ENCODE measurements at regions not wholly inside any gene's neighbourhood (a gene's known extent, or its start where the extent isn't known, plus 50 kb on each side); places are given as distances from the start of the nearest gene placed in this dataset.
A peak's percentile ranks its signal among the peaks of the same experiment; 100 is the strongest.

DNA sequence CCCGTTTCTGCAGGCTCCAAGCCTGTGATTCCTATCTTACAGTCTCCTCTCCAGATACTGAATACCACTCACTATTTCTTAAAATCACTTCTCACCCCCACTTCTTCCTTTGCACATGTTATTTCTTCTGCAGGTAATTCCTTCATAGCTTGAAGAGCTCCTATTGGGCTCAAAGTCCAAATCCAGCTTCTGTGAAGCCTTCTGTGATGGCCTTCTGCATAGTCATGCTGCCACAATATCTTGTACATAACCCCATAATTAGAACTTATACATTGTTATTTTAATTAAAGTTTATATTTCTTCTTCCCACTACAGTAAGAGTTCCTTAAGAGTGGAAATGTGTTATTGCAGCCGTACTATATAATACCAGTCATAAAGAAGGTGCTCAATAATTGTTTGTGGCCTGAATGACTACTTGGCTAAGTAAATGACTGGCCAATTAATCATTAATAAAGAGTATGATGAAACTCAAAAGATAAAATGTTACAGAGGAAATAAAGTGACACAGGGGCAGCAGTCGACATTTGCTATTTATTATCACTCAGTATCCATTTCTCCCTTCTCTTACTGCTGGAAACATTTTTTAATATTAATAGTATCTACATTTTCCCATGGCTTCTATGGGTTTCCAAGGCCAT lies 886.6 kb downstream of the TTLL7 start:
- no peak overlapping the region for H3K4ac ChIP-seq (ENCODE audit: low read length)
- H2AK5ac ChIP-seq (ENCODE audit: low read depth, low read length), result no peak overlapping the region
- no peak overlapping the region for H3K23ac ChIP-seq (ENCODE audit: low read depth, low read length, poor library complexity)
- H3K27me3 ChIP-seq (ENCODE audit: control insufficient read depth in 3 of 3, insufficient read depth in 3 of 3, low read depth in 1 of 3, low read length in 3 of 3), result no peaks in the 10 kb centered on the region
- no peak overlapping the region for H3K9ac ChIP-seq (ENCODE audit: low read depth, low read length, poor library complexity)
- no peak overlapping the region for H3K27ac ChIP-seq (replicated peaks; ENCODE audit: low read length)
- no peaks in the 10 kb centered on the region for H3K36me3 ChIP-seq (replicated peaks in 1 of 2; ENCODE audit: control insufficient read depth in 2 of 2, insufficient read depth in 2 of 2, low read length in 2 of 2)
- peaks cover 0 to 2% of the 10 kb centered on the region in 2 donors for H3K9me3 ChIP-seq (replicated peaks in 1 of 2; ENCODE audit: control insufficient read depth in 2 of 2, insufficient read depth in 1 of 2, low read depth in 1 of 2, low read length in 2 of 2)
- no peak overlapping the region for H3K18ac ChIP-seq (ENCODE audit: low read length)
- H3K4me3 ChIP-seq (ENCODE audit: low read length in 2 of 2), result no peak overlapping the region
- H3K4me2 ChIP-seq (ENCODE audit: insufficient read depth, low read length, poor library complexity, severe bottlenecking), result no peak overlapping the region
- no peak overlapping the region for H2BK12ac ChIP-seq (ENCODE audit: low read length)
- no peak for DNase-seq (ENCODE audit: low spot score)
- H3K79me1 ChIP-seq (ENCODE audit: low read depth, low read length), result no peaks in the 10 kb centered on the region
- no peak overlapping the region for H4K91ac ChIP-seq (ENCODE audit: low read depth, low read length, poor library complexity)
- peak overlapping the region; percentile 71 for H2AFZ ChIP-seq (ENCODE audit: low read length)
- H2BK5ac ChIP-seq (ENCODE audit: low read length), result no peak overlapping the region
- no peak overlapping the region for H3K14ac ChIP-seq (ENCODE audit: low read length)
- H2BK120ac ChIP-seq (ENCODE audit: low read depth, low read length), result no peak overlapping the region
- no peak overlapping the region for H4K8ac ChIP-seq (ENCODE audit: low read depth, low read length)
- H2BK15ac ChIP-seq (ENCODE audit: low read length), result no peak overlapping the region
- WGBS, 2 donors (ENCODE audit: extremely low coverage in 2 of 2, insufficient read length in 2 of 2, insufficient replicate concordance in 1 of 2), result no CpG with 5 or more reads among the region's 3 CpGs
- no peaks in the 10 kb centered on the region for H3K4me1 ChIP-seq (ENCODE audit: control insufficient read depth in 2 of 2, insufficient read depth in 1 of 2, low read depth in 1 of 2, low read length in 2 of 2)

DNA sequence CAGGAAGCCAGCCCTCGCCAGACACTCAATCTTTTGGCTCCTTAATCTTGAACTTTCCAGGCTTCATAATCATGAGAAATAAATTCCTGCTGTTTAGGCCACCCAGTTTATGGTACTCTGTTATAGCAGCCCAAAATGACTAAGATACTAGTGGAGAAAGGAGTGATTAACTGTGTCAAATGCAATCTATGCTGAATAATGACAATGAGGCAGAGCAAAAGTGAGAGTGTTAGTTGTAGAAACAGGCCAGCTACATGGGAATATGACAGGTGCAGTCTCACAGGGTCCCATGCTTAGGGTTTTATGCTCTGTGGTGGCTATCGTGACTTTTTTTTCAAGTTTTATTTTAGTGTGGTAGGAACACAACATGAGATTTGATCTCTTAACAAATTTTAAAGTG lies 888.8 kb downstream of the TTLL7 start:
- Histone ChIP-seq H3K27me3 (ENCODE audit: control insufficient read depth in 3 of 3, insufficient read depth in 3 of 3, low read depth in 1 of 3, low read length in 3 of 3) (no peaks in the 10 kb centered on the region), H3K36me3 (replicated peaks in 1 of 2; ENCODE audit: control insufficient read depth in 2 of 2, insufficient read depth in 2 of 2, low read length in 2 of 2) (no peaks in the 10 kb centered on the region), H2BK12ac (ENCODE audit: low read length) (no peak overlapping the region), H3K14ac (ENCODE audit: low read length) (no peak overlapping the region), H2AK5ac (ENCODE audit: low read depth, low read length) (no peak overlapping the region), H2BK15ac (ENCODE audit: low read length) (no peak overlapping the region), H3K18ac (ENCODE audit: low read length) (no peak overlapping the region), H3K23ac (ENCODE audit: low read depth, low read length, poor library complexity) (no peak overlapping the region), H3K4me2 (ENCODE audit: insufficient read depth, low read length, poor library complexity, severe bottlenecking) (no peak overlapping the region), H2BK120ac (ENCODE audit: low read depth, low read length) (no peak overlapping the region), H2BK5ac (ENCODE audit: low read length) (no peak overlapping the region), H3K4ac (ENCODE audit: low read length) (no peak overlapping the region), H3K79me1 (ENCODE audit: low read depth, low read length) (no peaks in the 10 kb centered on the region), H4K8ac (ENCODE audit: low read depth, low read length) (no peak overlapping the region), H3K4me3 (ENCODE audit: low read length in 2 of 2) (no peak overlapping the region), H3K9ac (ENCODE audit: low read depth, low read length, poor library complexity) (no peak overlapping the region), H3K27ac (replicated peaks; ENCODE audit: low read length) (no peak overlapping the region), H3K4me1 (ENCODE audit: control insufficient read depth in 2 of 2, insufficient read depth in 1 of 2, low read depth in 1 of 2, low read length in 2 of 2) (no peaks in the 10 kb centered on the region), H3K9me3 (replicated peaks in 1 of 2; ENCODE audit: control insufficient read depth in 2 of 2, insufficient read depth in 1 of 2, low read depth in 1 of 2, low read length in 2 of 2) (peaks cover 0 to 2% of the 10 kb centered on the region in 2 donors), H2AFZ (ENCODE audit: low read length) (no peak overlapping the region), H4K91ac (ENCODE audit: low read depth, low read length, poor library complexity) (no peak overlapping the region)
- DNase-seq (ENCODE audit: low spot score), result no peak
- no CpG with 5 or more reads among the region's 2 CpGs for WGBS, 2 donors (ENCODE audit: extremely low coverage in 2 of 2, insufficient read length in 2 of 2, insufficient replicate concordance in 1 of 2)

DNA sequence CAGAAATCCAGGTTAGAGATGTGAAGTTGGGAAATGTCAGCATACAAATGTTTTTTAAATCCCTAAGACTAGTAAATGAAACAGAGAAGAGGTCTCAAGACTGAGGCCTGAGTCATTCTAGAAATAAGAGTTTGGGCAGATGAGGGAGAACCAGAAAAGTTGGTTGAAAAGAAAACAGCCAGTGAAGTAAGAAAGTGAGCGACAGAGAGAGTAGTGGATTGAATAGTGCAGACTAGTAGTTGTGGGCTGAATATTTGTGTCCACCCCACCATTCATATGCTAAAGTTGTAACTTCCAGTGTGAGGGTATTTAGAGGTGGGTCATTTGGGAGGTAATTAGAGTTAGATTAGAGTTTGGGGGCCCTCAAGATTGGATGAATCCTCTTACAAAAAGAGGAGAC lies 889.2 kb downstream of the TTLL7 start:
- no peak overlapping the region for H2BK15ac ChIP-seq (ENCODE audit: low read length)
- H3K4me2 ChIP-seq (ENCODE audit: insufficient read depth, low read length, poor library complexity, severe bottlenecking), result no peak overlapping the region
- no peak overlapping the region for H3K4me3 ChIP-seq (ENCODE audit: low read length in 2 of 2)
- no CpG with 5 or more reads among the region's 1 CpG for WGBS, 2 donors (ENCODE audit: extremely low coverage in 2 of 2, insufficient read length in 2 of 2, insufficient replicate concordance in 1 of 2)
- H3K4ac ChIP-seq (ENCODE audit: low read length), result no peak overlapping the region
- no peaks in the 10 kb centered on the region for H3K4me1 ChIP-seq (ENCODE audit: control insufficient read depth in 2 of 2, insufficient read depth in 1 of 2, low read depth in 1 of 2, low read length in 2 of 2)
- H2BK12ac ChIP-seq (ENCODE audit: low read length), result no peak overlapping the region
- H3K14ac ChIP-seq (ENCODE audit: low read length), result no peak overlapping the region
- no peak overlapping the region for H2AFZ ChIP-seq (ENCODE audit: low read length)
- no peak overlapping the region for H2BK120ac ChIP-seq (ENCODE audit: low read depth, low read length)
- no peaks in the 10 kb centered on the region for H3K79me1 ChIP-seq (ENCODE audit: low read depth, low read length)
- DNase-seq (ENCODE audit: low spot score), result no peak
- H3K9me3 ChIP-seq (replicated peaks in 1 of 2; ENCODE audit: control insufficient read depth in 2 of 2, insufficient read depth in 1 of 2, low read depth in 1 of 2, low read length in 2 of 2), result peaks cover 0 to 2% of the 10 kb centered on the region in 2 donors
- H3K9ac ChIP-seq (ENCODE audit: low read depth, low read length, poor library complexity), result no peak overlapping the region
- H3K18ac ChIP-seq (ENCODE audit: low read length), result no peak overlapping the region
- H3K27me3 ChIP-seq (ENCODE audit: control insufficient read depth in 3 of 3, insufficient read depth in 3 of 3, low read depth in 1 of 3, low read length in 3 of 3), result no peaks in the 10 kb centered on the region
- H3K23ac ChIP-seq (ENCODE audit: low read depth, low read length, poor library complexity), result no peak overlapping the region
- no peak overlapping the region for H4K91ac ChIP-seq (ENCODE audit: low read depth, low read length, poor library complexity)
- no peaks in the 10 kb centered on the region for H3K36me3 ChIP-seq (replicated peaks in 1 of 2; ENCODE audit: control insufficient read depth in 2 of 2, insufficient read depth in 2 of 2, low read length in 2 of 2)
- H2BK5ac ChIP-seq (ENCODE audit: low read length), result no peak overlapping the region
- H2AK5ac ChIP-seq (ENCODE audit: low read depth, low read length), result no peak overlapping the region
- no peak overlapping the region for H3K27ac ChIP-seq (replicated peaks; ENCODE audit: low read length)
- no peak overlapping the region for H4K8ac ChIP-seq (ENCODE audit: low read depth, low read length)

DNA sequence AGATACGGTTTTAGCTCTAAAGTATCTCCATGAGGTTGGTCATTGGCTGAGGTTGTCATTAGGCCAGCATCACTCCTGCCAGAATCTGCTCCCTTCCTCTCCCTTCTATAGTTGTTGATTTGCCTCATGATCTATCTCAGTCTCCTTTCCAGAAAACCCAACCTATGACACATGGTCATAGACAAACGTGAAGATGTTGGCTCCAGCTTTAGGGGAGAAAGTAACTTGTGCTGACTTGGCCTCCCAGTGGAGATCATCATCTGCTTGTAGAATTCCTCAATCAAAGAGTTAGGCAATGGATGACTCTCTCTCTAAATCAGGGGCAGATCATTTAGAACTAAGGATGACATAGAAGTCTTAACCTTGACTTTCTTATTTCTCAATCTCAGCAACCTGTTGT lies 894.4 kb downstream of the TTLL7 start:
- H3K9me3 ChIP-seq (replicated peaks in 1 of 2; ENCODE audit: control insufficient read depth in 2 of 2, insufficient read depth in 1 of 2, low read depth in 1 of 2, low read length in 2 of 2), result no peaks in the 10 kb centered on the region
- H3K36me3 ChIP-seq (replicated peaks in 1 of 2; ENCODE audit: control insufficient read depth in 2 of 2, insufficient read depth in 2 of 2, low read length in 2 of 2), result no peaks in the 10 kb centered on the region
- WGBS, 2 donors (ENCODE audit: extremely low coverage in 2 of 2, insufficient read length in 2 of 2, insufficient replicate concordance in 1 of 2), result no CpG with 5 or more reads among the region's 2 CpGs
- no peak overlapping the region for H2BK5ac ChIP-seq (ENCODE audit: low read length)
- H2BK12ac ChIP-seq (ENCODE audit: low read length), result no peak overlapping the region
- no peak overlapping the region for H3K4me2 ChIP-seq (ENCODE audit: insufficient read depth, low read length, poor library complexity, severe bottlenecking)
- no peak overlapping the region for H3K9ac ChIP-seq (ENCODE audit: low read depth, low read length, poor library complexity)
- no peak overlapping the region for H3K27ac ChIP-seq (replicated peaks; ENCODE audit: low read length)
- no peak overlapping the region for H3K14ac ChIP-seq (ENCODE audit: low read length)
- H3K18ac ChIP-seq (ENCODE audit: low read length), result no peak overlapping the region
- no peak overlapping the region for H4K8ac ChIP-seq (ENCODE audit: low read depth, low read length)
- H3K27me3 ChIP-seq (ENCODE audit: control insufficient read depth in 3 of 3, insufficient read depth in 3 of 3, low read depth in 1 of 3, low read length in 3 of 3), result no peaks in the 10 kb centered on the region
- H2BK15ac ChIP-seq (ENCODE audit: low read length), result no peak overlapping the region
- no peaks in the 10 kb centered on the region for H3K79me1 ChIP-seq (ENCODE audit: low read depth, low read length)
- no peak overlapping the region for H3K4me3 ChIP-seq (ENCODE audit: low read length in 2 of 2)
- H3K23ac ChIP-seq (ENCODE audit: low read depth, low read length, poor library complexity), result no peak overlapping the region
- H2AFZ ChIP-seq (ENCODE audit: low read length), result no peak overlapping the region
- H4K91ac ChIP-seq (ENCODE audit: low read depth, low read length, poor library complexity), result no peak overlapping the region
- no peak for DNase-seq (ENCODE audit: low spot score)
- no peak overlapping the region for H2BK120ac ChIP-seq (ENCODE audit: low read depth, low read length)
- no peak overlapping the region for H3K4ac ChIP-seq (ENCODE audit: low read length)
- no peak overlapping the region for H2AK5ac ChIP-seq (ENCODE audit: low read depth, low read length)
- H3K4me1 ChIP-seq (ENCODE audit: control insufficient read depth in 2 of 2, insufficient read depth in 1 of 2, low read depth in 1 of 2, low read length in 2 of 2), result peaks cover 0 to 2% of the 10 kb centered on the region in 2 donors
